ENCODE measurements at regions not wholly inside any gene's neighbourhood (a gene's known extent, or its start where the extent isn't known, plus 50 kb on each side); places are given as distances from the start of the nearest gene placed in this dataset.

DNA sequence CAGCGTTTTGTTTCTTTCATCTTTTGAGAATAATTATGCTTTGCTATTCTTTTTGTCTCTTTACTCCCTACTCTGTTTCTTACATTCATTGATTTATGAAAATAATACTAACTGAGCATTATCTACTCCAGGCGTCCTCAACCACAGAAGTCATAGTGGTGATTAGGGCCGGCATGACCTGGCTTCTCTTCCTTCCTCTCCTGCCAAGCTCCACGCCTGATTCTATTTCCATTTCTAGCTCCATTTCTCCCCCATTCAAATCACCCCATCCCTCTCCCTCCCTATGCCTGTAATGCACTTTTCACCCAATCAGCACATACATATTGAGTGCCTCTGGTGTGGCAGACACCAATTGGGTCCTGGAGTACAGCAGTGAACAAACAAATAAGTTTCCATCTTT lies 183.2 kb upstream of the GPR12 start:
- no peak for TF ChIP-seq POLR2A (IDR thresholded peaks at IDR 0.05; ENCODE audit: low read depth, low read length)
- no peak for TF ChIP-seq TAF1 (IDR thresholded peaks at IDR 0.05; ENCODE audit: low read depth, low read length)
